B cell (primary cell): ENCODE measurements at regions not wholly inside any gene's neighbourhood (a gene's known extent, or its start where the extent isn't known, plus 50 kb on each side); places are given as distances from the start of the nearest gene placed in this dataset.

Experiments
- ATAC-seq: fragments of 200-7000 bp; cut with Tn5 transposase; one replicate; pipeline ENCODE4 v1.10.0; 2021; ENCODE audit warnings: low read depth, mild to moderate bottlenecking, moderate number of reproducible peaks, moderate library complexity
- CTCF ChIA-PET: fragments of 350-600 bp; sonication (Branson Sonifier 250); formaldehyde crosslinking; loops from one replicate; lab custom pipeline; 2021; ENCODE audit warnings: antibody characterized with exemption, inconsistent platforms; lab: Charles Lee
- POLR2A ChIA-PET: fragments of 350-600 bp; sonication (Branson Sonifier 250); formaldehyde crosslinking; loops from one replicate; lab custom pipeline; 2021; ENCODE audit warnings: antibody characterized with exemption; lab: Charles Lee
- DNase-seq: peaks from one replicate; pipeline ENCODE4 v3.0.0; 2013
- H2AFZ ChIP-seq: 2 replicates; pipeline ENCODE4 v1.6.1; 2012; ENCODE audit warnings: mild to moderate bottlenecking, low read depth, low read length; ENCODE audit not compliant: insufficient read depth, poor library complexity, severe bottlenecking
- H3K27ac ChIP-seq, 2 donors: 1 replicate in 1 of 2; 2 replicates in 1 of 2; pipeline ENCODE4 v1.5.1; 2012 to 2013; ENCODE audit warnings: low read length in 2 of 2, mild to moderate bottlenecking in 2 of 2, moderate library complexity in 1 of 2
- H3K27me3 ChIP-seq, 4 experiments: fragments of 200-600 bp in 1 of 4; sonication (generic) in 1 of 4; replicated peaks in 1 of 4; 1 replicate in 2 of 4; 2 replicates in 2 of 4; pipeline versions ENCODE4 v1.6.1 to v1.7.0; 2013 to 2016; ENCODE audit warnings: low read length in 3 of 4, mild to moderate bottlenecking in 2 of 4, mixed read lengths in 1 of 4, moderate library complexity in 1 of 4; ENCODE audit not compliant: insufficient read depth in 4 of 4, control insufficient read depth in 3 of 4; ENCODE audit errors: control extremely low read depth in 1 of 4
- H3K36me3 ChIP-seq, 2 experiments: replicated peaks in 1 of 2; 1 replicate in 1 of 2; 2 replicates in 1 of 2; pipeline versions ENCODE4 v1.6.1 to v1.7.1; 2013; ENCODE audit warnings: low read length in 1 of 2; ENCODE audit not compliant: insufficient read depth in 2 of 2, control insufficient read depth in 1 of 2; ENCODE audit errors: control extremely low read depth in 1 of 2, extremely low read depth in 1 of 2
- H3K4me1 ChIP-seq, 2 donors: fragments of 200-600 bp in 1 of 2; sonication (generic) in 1 of 2; 1 replicate in 1 of 2; 2 replicates in 1 of 2; pipeline versions ENCODE4 v1.5.1 to v1.6.1; 2013 to 2017; ENCODE audit warnings: low read length in 2 of 2; ENCODE audit not compliant: control insufficient read depth in 2 of 2, insufficient read depth in 2 of 2
- H3K4me2 ChIP-seq: replicated peaks from 2 replicates; pipeline ENCODE3; 2012; ENCODE audit warnings: mild to moderate bottlenecking, low read depth, low read length; ENCODE audit not compliant: poor library complexity, severe bottlenecking
- H3K4me3 ChIP-seq, 5 experiments: fragments of 200-600 bp in 1 of 5; sonication (generic) in 1 of 5; 1 replicate in 3 of 5; 2 replicates in 2 of 5; pipeline versions ENCODE4 v1.5.1 to v1.7.0; 2011 to 2016; ENCODE audit warnings: low read length in 4 of 5, mild to moderate bottlenecking in 4 of 5, low read depth in 2 of 5, control low read depth in 1 of 5, moderate library complexity in 1 of 5; ENCODE audit not compliant: insufficient read depth in 1 of 5; ENCODE audit errors: control extremely low read depth in 1 of 5, extremely low read depth in 1 of 5
- H3K79me2 ChIP-seq: fragments of 200-600 bp; sonication (generic); one replicate; pipeline ENCODE4 v1.6.0; 2016; ENCODE audit warnings: low read length; ENCODE audit not compliant: control insufficient read depth, insufficient read depth
- H3K9ac ChIP-seq: fragments of 200-600 bp; sonication (generic); 2 replicates; pipeline ENCODE4 v1.6.1; 2017; ENCODE audit warnings: mild to moderate bottlenecking, low read length, moderate library complexity
- H3K9me3 ChIP-seq, 3 donors: one replicate each; pipeline versions ENCODE4 v1.6.1 to v1.7.1; 2013; ENCODE audit warnings: low read length in 2 of 3; ENCODE audit not compliant: control insufficient read depth in 2 of 3, insufficient read depth in 1 of 3; ENCODE audit errors: control extremely low read depth in 1 of 3
- H4K20me1 ChIP-seq: 2 replicates; pipeline ENCODE4 v1.6.0; 2012; ENCODE audit warnings: mild to moderate bottlenecking, low read length; ENCODE audit not compliant: insufficient read depth, control insufficient read depth, poor library complexity, severe bottlenecking
- H3K27ac Mint-ChIP-seq: one replicate; pipeline ENCODE4 v1.8.0; 2021; ENCODE audit warnings: mixed read lengths
- H3K27me3 Mint-ChIP-seq: one replicate; pipeline ENCODE4 v1.8.0; 2021; ENCODE audit warnings: mixed read lengths
- H3K4me1 Mint-ChIP-seq: one replicate; pipeline ENCODE4 v1.8.0; 2021; ENCODE audit warnings: mixed read lengths
- H3K4me3 Mint-ChIP-seq: one replicate; pipeline ENCODE4 v1.8.0; 2021; ENCODE audit warnings: mixed read lengths
- H3K9me3 Mint-ChIP-seq: one replicate; pipeline ENCODE4 v1.8.0; 2022; ENCODE audit warnings: mixed read lengths; ENCODE audit not compliant: insufficient read depth
- EZH2 ChIP-seq: IDR thresholded peaks from 2 replicates; pipeline ENCODE4 v1.6.1; 2012; ENCODE audit warnings: borderline replicate concordance, low read depth, mild to moderate bottlenecking, moderate library complexity, low read length; ENCODE audit not compliant: insufficient read depth, poor library complexity, severe bottlenecking
- WGBS: methylation state at CpG from one replicate; pipeline ENCODE4 v1.1.5; 2013; ENCODE audit warnings: missing lambda C conversion rate; ENCODE audit not compliant: insufficient coverage; 5-methylcytosine and 5-hydroxymethylcytosine counted together
- intact Hi-C: fragments of 100-400 bp; cut with micrococcal nuclease; formaldehyde crosslinking; loops from one replicate; pipeline ENCODE4 v1.10.0; 2022
- TF ChIP-seq, protein P1 (sequence below): fragments of 200-600 bp; IDR thresholded peaks from one replicate; pipeline ENCODE4 v1.8.0; 2022; ENCODE audit warnings: antibody characterized with exemption, mild to moderate bottlenecking

DNA sequence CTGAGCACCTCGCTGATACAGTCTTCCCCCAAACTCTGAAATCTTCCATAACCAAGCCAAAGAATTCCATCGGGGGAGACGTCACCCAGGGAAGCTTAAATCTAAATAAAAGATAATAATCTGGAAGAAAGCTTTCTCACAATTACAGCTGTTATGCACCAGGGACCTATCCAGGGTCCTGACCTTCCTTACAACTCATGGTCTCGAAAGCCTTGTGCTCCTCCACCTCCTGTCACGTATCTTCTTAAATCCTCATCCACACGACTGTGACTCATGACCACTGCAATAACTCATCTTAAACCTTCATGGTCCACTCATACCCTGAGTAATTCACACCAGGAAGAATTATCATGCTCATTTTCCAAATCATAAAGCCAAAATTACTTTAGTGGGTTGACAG, 166.8 kb upstream of the FRG1 start:
- intact Hi-C loops: no loop called here
- Histone ChIP-seq H2AFZ (no peak overlapping the region), H3K27ac (no peak overlapping the region), H3K79me2 (no peaks in the 10 kb centered on the region), H3K36me3 (no peaks in the 10 kb centered on the region), H3K4me2 (no peak overlapping the region), H3K9ac (no peak overlapping the region), H3K4me3 (no peak overlapping the region), H4K20me1 (no peaks in the 10 kb centered on the region), H3K4me1 (no peaks in the 10 kb centered on the region), H3K27me3 (no peaks in the 10 kb centered on the region), H3K9me3 (peaks cover 0 to 12% (median 0%) of the 10 kb centered on the region in 3 donors)
- no peak for DNase-seq
- no peak for ATAC-seq
- Mint-ChIP-seq H3K9me3 (no peaks in the 10 kb centered on the region), H3K27me3 (no peaks in the 10 kb centered on the region), H3K27ac (no peak overlapping the region), H3K4me3 (no peak overlapping the region), H3K4me1 (no peaks in the 10 kb centered on the region)
- TF ChIP-seq, protein P1, sequence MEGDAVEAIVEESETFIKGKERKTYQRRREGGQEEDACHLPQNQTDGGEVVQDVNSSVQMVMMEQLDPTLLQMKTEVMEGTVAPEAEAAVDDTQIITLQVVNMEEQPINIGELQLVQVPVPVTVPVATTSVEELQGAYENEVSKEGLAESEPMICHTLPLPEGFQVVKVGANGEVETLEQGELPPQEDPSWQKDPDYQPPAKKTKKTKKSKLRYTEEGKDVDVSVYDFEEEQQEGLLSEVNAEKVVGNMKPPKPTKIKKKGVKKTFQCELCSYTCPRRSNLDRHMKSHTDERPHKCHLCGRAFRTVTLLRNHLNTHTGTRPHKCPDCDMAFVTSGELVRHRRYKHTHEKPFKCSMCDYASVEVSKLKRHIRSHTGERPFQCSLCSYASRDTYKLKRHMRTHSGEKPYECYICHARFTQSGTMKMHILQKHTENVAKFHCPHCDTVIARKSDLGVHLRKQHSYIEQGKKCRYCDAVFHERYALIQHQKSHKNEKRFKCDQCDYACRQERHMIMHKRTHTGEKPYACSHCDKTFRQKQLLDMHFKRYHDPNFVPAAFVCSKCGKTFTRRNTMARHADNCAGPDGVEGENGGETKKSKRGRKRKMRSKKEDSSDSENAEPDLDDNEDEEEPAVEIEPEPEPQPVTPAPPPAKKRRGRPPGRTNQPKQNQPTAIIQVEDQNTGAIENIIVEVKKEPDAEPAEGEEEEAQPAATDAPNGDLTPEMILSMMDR: no peak
- no peak for TF ChIP-seq EZH2
- WGBS: 83% methylated on average over 3 of the region's 6 CpGs
- ChIA-PET CTCF (no interaction called here), POLR2A (no interaction called here)

DNA sequence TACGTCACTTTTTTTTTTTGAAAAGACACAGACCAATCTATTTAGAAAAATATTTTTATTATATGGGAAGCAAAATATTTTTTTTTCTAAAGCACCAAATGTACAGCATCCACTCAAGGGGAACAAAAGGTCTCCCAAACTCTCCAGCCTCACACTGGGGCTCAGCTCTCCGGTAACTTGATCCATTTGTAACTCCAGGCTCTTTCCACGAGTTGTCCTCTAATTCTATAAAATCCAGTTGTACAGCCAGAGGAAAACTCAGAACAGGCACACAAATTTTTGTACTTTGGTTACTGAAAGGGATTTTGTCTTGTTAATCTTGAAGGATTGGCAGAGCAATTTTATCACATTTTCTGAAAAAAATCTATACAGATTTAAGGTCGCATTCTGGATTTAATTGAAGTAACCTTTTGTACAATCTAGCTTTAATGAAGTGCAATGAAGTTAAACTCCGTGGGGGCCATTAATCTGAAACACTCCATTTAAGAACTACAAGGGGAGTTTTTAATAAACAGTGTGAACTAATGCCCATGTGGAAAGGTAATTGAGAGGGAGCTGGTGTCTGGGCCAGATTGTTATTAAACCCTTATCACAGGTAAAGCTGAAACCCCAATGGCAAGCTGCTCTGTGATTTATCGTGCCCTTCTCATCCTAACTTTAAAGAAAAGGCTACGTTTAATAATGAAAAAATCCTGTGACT, 161.2 kb upstream of the FRG1 start:
- H3K27me3 Mint-ChIP-seq: no peaks in the 10 kb centered on the region
- Histone ChIP-seq H3K4me2 (no peak overlapping the region), H3K4me1 (no peaks in the 10 kb centered on the region), H2AFZ (no peak overlapping the region), H3K79me2 (no peaks in the 10 kb centered on the region), H3K4me3 (no peak overlapping the region), H3K36me3 (no peaks in the 10 kb centered on the region), H3K27ac (no peak overlapping the region), H3K9me3 (no peaks in the 10 kb centered on the region), H3K9ac (no peak overlapping the region), H4K20me1 (no peaks in the 10 kb centered on the region), H3K27me3 (no peaks in the 10 kb centered on the region)
- no peak for TF ChIP-seq EZH2
- TF ChIP-seq, protein P1: no peak
- DNase-seq (no peak), ATAC-seq (no peak)
- no peak overlapping the region for H3K4me3 Mint-ChIP-seq
- POLR2A ChIA-PET: no interaction called here
- intact Hi-C loops: no loop called here
- no peak overlapping the region for H3K27ac Mint-ChIP-seq
- H3K4me1 Mint-ChIP-seq: no peaks in the 10 kb centered on the region
- peaks cover 2% of the 10 kb centered on the region for H3K9me3 Mint-ChIP-seq
- WGBS: no CpG with 5 or more reads among the region's 7 CpGs
- CTCF ChIA-PET: no interaction called here
